A549 (cell line): ENCODE measurements at regions not wholly inside any gene's neighbourhood (a gene's known extent, or its start where the extent isn't known, plus 50 kb on each side); places are given as distances from the start of the nearest gene placed in this dataset.

Experiments used
- CTCF ChIP-seq: fragments of >200 bp; sonication (Bioruptor Twin); formaldehyde crosslinking; IDR thresholded peaks from 3 replicates; pipeline ENCODE4 v1.5.1; 2016
- KDM1A ChIP-seq: fragments of 200-600 bp; sonication (generic); IDR thresholded peaks from 2 replicates; pipeline ENCODE4 v1.6.1; 2016; ENCODE audit warnings: low read depth, mild to moderate bottlenecking
- PBX3 ChIP-seq: IDR thresholded peaks from 2 replicates; pipeline ENCODE4 v1.6.1; 2012
- POLR2A ChIP-seq: IDR thresholded peaks from 2 replicates; pipeline ENCODE4 v1.6.1; 2012; ENCODE audit warnings: mild to moderate bottlenecking, low read length
- TF ChIP-seq, protein P1 (sequence below): fragments of 250-450 bp; sonication (Bioruptor Pico); IDR thresholded peaks from 2 replicates; pipeline ENCODE4 v1.5.0; 2021; ENCODE audit warnings: mild to moderate bottlenecking, moderate library complexity, borderline replicate concordance

- TF ChIP-seq, protein P1, sequence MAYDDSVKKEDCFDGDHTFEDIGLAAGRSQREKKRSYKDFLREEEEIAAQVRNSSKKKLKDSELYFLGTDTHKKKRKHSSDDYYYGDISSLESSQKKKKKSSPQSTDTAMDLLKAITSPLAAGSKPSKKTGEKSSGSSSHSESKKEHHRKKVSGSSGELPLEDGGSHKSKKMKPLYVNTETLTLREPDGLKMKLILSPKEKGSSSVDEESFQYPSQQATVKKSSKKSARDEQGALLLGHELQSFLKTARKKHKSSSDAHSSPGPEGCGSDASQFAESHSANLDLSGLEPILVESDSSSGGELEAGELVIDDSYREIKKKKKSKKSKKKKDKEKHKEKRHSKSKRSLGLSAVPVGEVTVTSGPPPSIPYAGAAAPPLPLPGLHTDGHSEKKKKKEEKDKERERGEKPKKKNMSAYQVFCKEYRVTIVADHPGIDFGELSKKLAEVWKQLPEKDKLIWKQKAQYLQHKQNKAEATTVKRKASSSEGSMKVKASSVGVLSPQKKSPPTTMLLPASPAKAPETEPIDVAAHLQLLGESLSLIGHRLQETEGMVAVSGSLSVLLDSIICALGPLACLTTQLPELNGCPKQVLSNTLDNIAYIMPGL (CRISPR knock-in tag): no peak
- TF ChIP-seq POLR2A (no peak), PBX3 (no peak), CTCF (no peak), KDM1A (no peak)
Measured at GRCh38 chr16:73945631-73946030, 351.0 kb upstream of the PSMD7 start.
